Mucosa of gallbladder (tissue), 1 donor: ENCODE measurements at regions not wholly inside any gene's neighbourhood (a gene's known extent, or its start where the extent isn't known, plus 50 kb on each side); places are given as distances from the start of the nearest gene placed in this dataset.
"Not testable (repeated sequence)": the region's sequence is repeated elsewhere in the genome, so short reads cannot be mapped to it uniquely, and the experiment has no call there.

Source experiments
- DNase-seq: peaks from one replicate; pipeline ENCODE4 v3.0.0-alpha.2; 2020; ENCODE audit warnings: low spot score
- donor health status: DM: no; HTN: no; CAD: no.

DNA sequence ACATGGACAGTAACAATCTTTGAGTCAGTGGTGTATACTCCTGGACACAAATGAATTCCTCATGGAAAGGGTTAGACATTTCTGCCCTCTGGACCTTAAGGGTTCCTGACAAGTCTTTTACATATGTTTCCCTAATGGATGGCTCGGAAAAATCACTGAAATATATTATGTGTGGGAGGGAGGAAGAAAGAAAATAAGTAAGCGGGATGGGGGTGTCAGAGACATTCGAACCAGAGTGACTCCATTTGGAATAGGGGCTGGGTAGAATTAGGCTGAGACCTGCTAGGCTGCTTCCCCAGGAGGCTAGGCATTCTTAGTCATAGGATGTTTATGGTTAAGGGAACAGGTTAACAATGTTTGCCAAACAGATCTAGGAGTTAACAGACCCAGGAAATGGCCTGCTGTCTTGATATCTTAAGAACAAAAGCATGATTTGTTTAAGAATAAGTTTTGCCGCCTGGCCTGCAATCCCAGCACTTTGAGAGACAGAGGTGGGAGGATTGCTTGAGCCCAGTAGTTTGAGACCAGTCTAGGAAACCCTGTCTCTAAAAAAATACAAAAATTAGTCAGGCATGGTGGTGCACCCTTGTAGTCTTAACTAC lies 1241.7 kb downstream of the TYW1 start:
- no peak for DNase-seq

DNA sequence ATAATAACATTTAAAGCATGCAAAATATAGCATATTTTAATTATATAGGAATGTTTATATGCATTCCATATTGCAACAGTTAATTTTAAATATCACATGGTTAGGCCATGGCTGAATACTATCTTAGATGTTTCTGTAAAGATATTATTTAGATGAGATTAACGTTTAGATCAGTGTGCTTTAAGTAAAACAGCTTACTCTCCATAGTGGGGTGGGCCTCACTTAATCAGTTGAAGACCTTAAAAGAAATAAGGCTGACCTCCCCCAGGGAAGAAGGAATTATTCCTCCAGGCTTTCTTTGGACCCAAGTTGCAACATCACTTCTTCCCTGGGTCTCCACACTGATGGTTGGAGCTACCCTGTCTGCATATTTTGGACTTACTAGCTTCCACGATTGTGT lies 1246.5 kb downstream of the TYW1 start:
- DNase-seq: no peak

DNA sequence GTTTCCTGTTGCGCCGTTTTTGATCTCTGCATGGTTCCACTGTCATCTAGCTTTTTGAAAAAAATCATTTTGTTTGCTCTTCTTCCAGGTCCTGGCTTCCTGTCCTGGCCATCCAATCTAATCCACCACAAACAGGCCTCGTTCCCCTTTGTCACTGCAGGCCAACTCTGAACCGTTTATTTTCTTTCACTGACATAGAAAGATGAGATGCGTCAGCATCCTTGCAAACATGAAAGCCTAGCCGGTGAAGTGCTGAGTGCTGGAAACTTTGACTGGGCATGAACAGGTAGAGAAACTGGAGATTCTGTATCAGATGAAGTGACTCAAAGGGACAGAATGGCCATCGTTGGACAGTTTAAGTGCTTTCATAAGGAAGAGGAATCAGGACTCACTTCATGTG lies 1247.8 kb downstream of the TYW1 start:
- no peak for DNase-seq

- no peak for DNase-seq
These were observed 1249.1 kb downstream of the TYW1 start for GRCh38 chr7:68245688-68246087.

DNA sequence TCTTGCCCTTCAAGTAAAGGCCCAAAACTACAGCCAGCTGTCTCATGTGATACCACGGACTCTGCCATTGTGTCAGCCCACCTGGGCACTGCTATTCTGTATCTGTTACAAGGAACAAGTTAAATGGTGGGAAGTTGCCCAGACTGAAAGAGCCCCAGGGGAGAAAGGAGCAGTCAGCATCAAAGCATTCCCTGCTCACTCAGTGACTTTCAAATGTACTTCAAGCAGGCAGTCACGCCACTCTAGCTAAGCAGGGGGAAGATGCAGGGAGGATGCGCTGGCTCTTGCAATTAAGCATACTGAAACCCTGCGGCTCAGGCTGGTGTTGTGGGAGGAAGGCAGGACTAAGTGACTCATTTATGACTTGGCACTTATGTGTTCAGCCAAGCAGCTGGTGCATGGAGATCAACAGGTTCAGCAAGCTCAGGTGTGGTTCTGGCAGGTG lies 1249.6 kb downstream of the TYW1 start:
- no peak for DNase-seq

DNA sequence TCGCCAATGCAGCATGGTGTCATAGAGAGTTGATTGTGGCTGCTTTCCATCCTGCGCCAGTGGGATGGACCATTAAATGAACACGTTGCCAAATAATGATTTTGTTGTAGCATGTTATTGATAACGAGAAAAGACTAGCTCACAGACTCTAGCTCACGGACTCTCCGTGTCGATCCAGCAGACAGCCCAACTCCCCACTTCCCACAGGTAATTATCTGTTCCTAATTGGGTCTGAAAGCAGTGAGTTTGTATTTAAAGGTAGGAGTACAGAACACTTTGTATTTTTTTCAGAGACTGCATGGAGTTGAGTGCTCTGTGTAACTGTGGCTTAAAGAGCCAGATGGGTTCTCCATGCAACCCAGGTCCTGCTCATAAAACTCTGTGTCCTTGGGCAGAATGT lies 1250.5 kb downstream of the TYW1 start:
- no peak for DNase-seq

- no peak for DNase-seq
These were observed 1250.9 kb downstream of the TYW1 start for GRCh38 chr7:68247571-68247970.

GRCh38 chr7:68248973-68249372 lies 1252.3 kb downstream of the TYW1 start:
- no peak for DNase-seq

DNA sequence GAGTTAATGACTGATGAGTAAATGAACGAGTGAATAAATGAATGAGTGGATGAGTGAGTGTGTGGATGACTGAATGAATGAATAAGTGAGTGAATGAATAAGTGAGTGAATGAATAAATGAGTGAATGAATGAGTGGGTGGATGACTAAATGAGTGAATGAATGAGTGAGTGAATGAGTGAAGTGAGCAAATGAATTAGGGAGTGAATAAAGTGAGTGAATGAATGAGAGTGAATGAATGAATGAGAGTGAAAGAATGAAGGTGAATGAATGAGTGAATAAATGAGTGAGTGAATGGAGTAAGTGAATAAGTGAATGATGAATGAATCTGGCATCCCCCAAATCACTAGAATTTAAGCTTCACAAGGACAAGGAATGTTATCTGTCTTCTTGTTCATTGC lies 1253.0 kb downstream of the TYW1 start:
- DNase-seq: no peak

- DNase-seq: no peak
These were observed 1253.5 kb downstream of the TYW1 start for GRCh38 chr7:68250143-68250542.

DNA sequence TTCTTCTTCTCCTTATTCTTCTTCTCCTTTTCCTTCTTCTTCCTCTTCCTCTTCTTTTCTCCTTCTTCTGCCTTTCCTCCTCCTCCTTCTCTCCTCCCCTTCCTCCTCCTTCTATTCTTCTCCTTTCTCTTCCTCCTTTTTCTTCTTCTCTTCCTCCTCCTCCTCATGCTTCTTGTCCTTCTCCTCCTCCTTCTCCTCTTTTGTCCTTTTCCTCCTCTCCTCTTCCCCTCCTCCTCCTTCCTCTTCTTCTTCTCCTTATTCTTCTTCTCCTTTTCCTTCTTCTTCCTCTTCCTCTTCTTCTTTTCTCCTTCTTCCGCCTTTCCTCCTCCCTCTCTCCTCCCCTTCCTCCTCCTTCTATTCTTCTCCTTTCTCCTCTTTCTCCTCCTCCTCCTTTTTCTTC lies 1258.2 kb downstream of the TYW1 start:
- not testable (repeated sequence) for DNase-seq

GRCh38 chr7:68256295-68256694 lies 1259.7 kb downstream of the TYW1 start:
- DNase-seq: no peak

- DNase-seq: no peak
These were observed 1262.0 kb downstream of the TYW1 start for GRCh38 chr7:68258609-68259008.

- no peak for DNase-seq
These were observed 1268.6 kb downstream of the TYW1 start for GRCh38 chr7:68265258-68265657.

- DNase-seq: no peak
These were observed 1269.5 kb downstream of the TYW1 start for GRCh38 chr7:68266004-68266579.

DNA sequence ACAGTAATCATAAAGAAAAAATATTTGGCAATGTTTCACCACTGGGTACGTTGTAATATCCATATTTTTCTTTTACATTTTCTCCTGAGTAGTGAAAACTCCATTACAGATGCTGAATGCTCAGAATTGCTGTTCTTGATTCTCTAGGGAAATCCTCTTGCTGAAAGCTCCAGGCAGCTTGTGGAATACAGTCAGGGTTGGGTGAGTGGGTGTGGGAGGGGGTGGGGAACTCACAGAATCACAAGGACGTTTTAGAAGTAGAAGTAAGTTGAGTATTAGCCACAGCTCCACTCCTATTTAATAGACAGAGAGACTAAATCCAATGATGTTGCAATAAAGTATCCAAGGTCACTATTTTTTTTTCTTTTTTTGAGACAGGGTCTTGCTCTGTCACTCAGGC lies 1270.9 kb downstream of the TYW1 start:
- DNase-seq: no peak

GRCh38 chr7:68269405-68269804 lies 1272.8 kb downstream of the TYW1 start:
- DNase-seq: no peak

- DNase-seq: no peak
These were observed 1275.9 kb downstream of the TYW1 start for GRCh38 chr7:68272507-68272906.

GRCh38 chr7:68276725-68277124 lies 1280.1 kb downstream of the TYW1 start:
- no peak for DNase-seq

DNA sequence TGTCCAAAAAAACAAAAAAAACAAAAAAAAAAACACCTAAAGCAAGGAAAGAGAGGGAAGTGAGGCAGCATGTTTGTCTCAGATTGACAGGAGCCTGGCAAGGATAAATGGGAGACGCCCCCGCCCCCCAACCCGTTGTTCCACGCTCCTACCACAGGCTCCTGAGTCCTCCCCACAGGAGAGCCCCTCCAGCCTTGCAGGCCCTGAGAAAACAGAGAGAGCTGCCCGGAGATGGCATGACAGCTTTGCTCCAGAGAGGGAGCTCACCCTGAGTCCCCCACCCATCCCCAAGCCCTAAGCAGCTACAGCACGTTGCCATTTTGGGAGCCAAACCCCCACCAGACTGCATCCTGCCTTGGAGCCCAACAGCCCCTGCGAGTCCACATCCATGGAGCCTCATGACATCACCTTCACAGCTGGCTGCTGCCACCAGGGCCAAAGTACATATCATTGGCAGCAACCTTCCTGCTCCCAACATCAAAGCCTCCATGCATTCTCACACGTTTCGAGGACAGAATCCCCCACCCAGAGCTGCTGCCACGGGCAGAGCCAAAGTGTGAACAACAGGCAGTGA lies 1283.3 kb downstream of the TYW1 start:
- DNase-seq: no peak

- no peak for DNase-seq
These were observed 1284.3 kb downstream of the TYW1 start for GRCh38 chr7:68280931-68281330.

DNA sequence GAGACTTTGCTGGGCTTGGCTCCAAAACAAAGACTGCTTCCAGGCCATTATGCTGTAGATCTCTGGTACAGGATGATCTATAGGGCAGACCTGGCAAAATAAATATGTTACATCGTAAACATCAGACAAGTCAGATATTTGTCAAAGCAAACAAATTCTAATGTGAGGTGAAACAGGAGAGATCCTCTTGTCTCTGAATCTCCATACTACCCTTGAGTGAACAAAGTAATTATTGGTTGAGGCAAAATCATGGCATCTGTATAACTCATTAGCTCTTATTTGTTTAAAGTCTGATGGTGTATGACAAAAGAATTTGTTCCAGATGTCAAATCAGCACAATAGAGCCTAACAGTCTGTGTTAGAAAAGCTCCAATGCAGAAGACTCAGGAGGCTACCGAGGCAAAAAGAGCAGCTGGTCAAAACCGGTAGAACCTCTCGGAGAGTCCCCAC lies 1291.5 kb downstream of the TYW1 start:
- DNase-seq: no peak

GRCh38 chr7:68291710-68292109 lies 1295.1 kb downstream of the TYW1 start:
- no peak for DNase-seq

- no peak for DNase-seq
These were observed 1298.8 kb downstream of the TYW1 start for GRCh38 chr7:68295386-68295785.
